ENCODE measurements at regions not wholly inside any gene's neighbourhood (a gene's known extent, or its start where the extent isn't known, plus 50 kb on each side); places are given as distances from the start of the nearest gene placed in this dataset.

GRCh38 chr2:223107825-223108224 is 55.8 kb downstream of the KCNE4 start:
- Mint-ChIP-seq H3K4me1 (ENCODE audit: low read depth) (no peaks in the 10 kb centered on the region), H3K4me3 (no peak overlapping the region), H3K27me3 (ENCODE audit: low read depth) (no peaks in the 10 kb centered on the region), H3K9me3 (ENCODE audit: insufficient read depth) (no peaks in the 10 kb centered on the region), H3K36me3 (ENCODE audit: low read depth) (no peaks in the 10 kb centered on the region), H3K27ac (no peak overlapping the region)
- ChIA-PET CTCF (no interaction called here), POLR2A (no interaction called here)
- ATAC-seq, result no peak
- no peak for DNase-seq

GRCh38 chr2:223108351-223109050 is 56.5 kb downstream of the KCNE4 start:
- CTCF ChIA-PET, result no interaction called here
- H3K27ac Mint-ChIP-seq, result no peak overlapping the region
- ATAC-seq (no peak), DNase-seq (no peak)
- H3K4me1 Mint-ChIP-seq (ENCODE audit: low read depth), result no peaks in the 10 kb centered on the region
- H3K36me3 Mint-ChIP-seq (ENCODE audit: low read depth), result no peaks in the 10 kb centered on the region
- H3K27me3 Mint-ChIP-seq (ENCODE audit: low read depth), result no peaks in the 10 kb centered on the region
- no peak overlapping the region for H3K4me3 Mint-ChIP-seq
- no peaks in the 10 kb centered on the region for H3K9me3 Mint-ChIP-seq (ENCODE audit: insufficient read depth)
- POLR2A ChIA-PET, result no interaction called here

DNA sequence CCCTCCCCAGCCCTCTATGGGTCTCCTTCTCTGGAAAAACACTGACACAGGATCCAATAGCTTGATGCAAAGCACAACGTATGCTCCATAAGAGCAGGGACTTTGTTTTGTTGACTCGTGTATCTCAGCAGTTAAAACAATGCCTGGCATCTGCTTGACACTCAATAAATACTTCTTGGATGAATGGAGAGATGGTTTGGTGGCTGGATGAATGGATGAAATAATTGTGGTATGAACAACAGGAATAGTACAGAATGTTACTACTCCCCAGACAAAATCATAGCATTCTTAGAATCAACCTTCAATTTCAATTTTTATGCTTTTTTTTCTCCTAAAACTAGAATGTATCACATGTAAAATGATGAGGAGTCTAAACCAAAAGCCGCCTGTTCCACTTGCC is 57.4 kb downstream of the KCNE4 start:
- no peak for DNase-seq
- H3K36me3 Mint-ChIP-seq (ENCODE audit: low read depth), result no peaks in the 10 kb centered on the region
- no peaks in the 10 kb centered on the region for H3K9me3 Mint-ChIP-seq (ENCODE audit: insufficient read depth)
- H3K4me1 Mint-ChIP-seq (ENCODE audit: low read depth), result no peaks in the 10 kb centered on the region
- CTCF ChIA-PET, result interaction anchor here (0.7 kb wide), 1 partner anchor 198 kb away, joined by 3 read pairs; no protein-coding TSS in a partner anchor
- no peaks in the 10 kb centered on the region for H3K27me3 Mint-ChIP-seq (ENCODE audit: low read depth)
- POLR2A ChIA-PET, result no interaction called here
- H3K4me3 Mint-ChIP-seq, result no peak overlapping the region
- H3K27ac Mint-ChIP-seq, result no peak overlapping the region
- no peak for ATAC-seq

DNA sequence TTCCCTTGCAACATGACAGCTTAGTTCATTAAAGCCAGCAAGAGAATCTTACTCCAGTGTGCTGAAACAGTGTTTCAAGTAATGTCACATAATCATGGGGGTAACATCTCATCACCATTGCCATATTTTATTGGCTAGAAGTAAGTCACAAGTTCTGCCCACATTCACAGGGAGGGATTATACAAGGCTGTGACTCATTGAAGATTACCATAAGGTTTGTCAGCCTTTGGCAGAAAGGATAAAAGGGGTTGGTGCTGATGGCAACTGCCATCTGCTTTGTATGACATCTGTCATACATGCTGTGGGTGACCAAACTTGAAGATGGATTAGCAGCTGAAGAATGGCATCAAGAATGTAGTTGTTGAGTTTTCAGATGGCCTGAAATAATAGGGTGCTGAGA is 61.2 kb downstream of the KCNE4 start:
- H3K27me3 Mint-ChIP-seq (ENCODE audit: low read depth), result no peaks in the 10 kb centered on the region
- ChIA-PET CTCF (no interaction called here), POLR2A (no interaction called here)
- no peaks in the 10 kb centered on the region for H3K36me3 Mint-ChIP-seq (ENCODE audit: low read depth)
- DNase-seq, result no peak
- H3K4me3 Mint-ChIP-seq, result no peak overlapping the region
- ATAC-seq, result no peak
- no peaks in the 10 kb centered on the region for H3K4me1 Mint-ChIP-seq (ENCODE audit: low read depth)
- H3K27ac Mint-ChIP-seq, result no peak overlapping the region
- H3K9me3 Mint-ChIP-seq (ENCODE audit: insufficient read depth), result no peaks in the 10 kb centered on the region

DNA sequence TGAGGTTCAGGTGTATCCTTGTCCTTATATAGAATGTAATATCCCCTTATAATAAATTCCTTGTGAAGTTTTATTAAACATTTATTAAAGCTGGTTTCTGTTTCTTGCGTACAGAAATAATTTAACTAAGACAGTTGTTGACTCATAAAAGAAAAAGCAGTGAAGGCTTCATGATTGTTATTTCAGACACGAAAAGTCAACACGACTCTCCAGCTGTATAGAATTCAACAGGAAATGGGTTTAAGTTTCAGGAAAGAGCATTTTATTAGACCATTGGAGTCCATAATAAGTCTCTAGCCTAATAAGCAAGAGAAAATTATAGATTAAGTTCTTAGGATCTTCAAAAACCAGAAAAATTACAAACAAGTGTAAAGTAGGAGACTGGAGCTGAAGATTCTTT is 62.2 kb downstream of the KCNE4 start:
- no peak for ATAC-seq

GRCh38 chr2:223114917-223115316 is 62.9 kb downstream of the KCNE4 start:
- ATAC-seq (no peak), DNase-seq (no peak)
- ChIA-PET POLR2A (no interaction called here), CTCF (interaction anchor here (1.7 kb wide), 1 partner anchor 143 kb away, joined by 3 read pairs; no protein-coding TSS in a partner anchor)
- Mint-ChIP-seq H3K36me3 (ENCODE audit: low read depth) (no peaks in the 10 kb centered on the region), H3K9me3 (ENCODE audit: insufficient read depth) (no peaks in the 10 kb centered on the region), H3K27ac (no peak overlapping the region), H3K4me1 (ENCODE audit: low read depth) (no peaks in the 10 kb centered on the region), H3K27me3 (ENCODE audit: low read depth) (no peaks in the 10 kb centered on the region), H3K4me3 (no peak overlapping the region)

More for the DNA sequence above, 62.2 kb downstream of the KCNE4 start:
- Mint-ChIP-seq H3K4me3 (no peak overlapping the region), H3K36me3 (ENCODE audit: low read depth) (no peaks in the 10 kb centered on the region), H3K27me3 (ENCODE audit: low read depth) (no peaks in the 10 kb centered on the region), H3K9me3 (ENCODE audit: insufficient read depth) (no peaks in the 10 kb centered on the region), H3K27ac (no peak overlapping the region), H3K4me1 (ENCODE audit: low read depth) (no peaks in the 10 kb centered on the region)
- no peak for DNase-seq
- ChIA-PET POLR2A (no interaction called here), CTCF (interaction anchor here (1.7 kb wide), 1 partner anchor 143 kb away, joined by 3 read pairs; no protein-coding TSS in a partner anchor)

- H3K27ac Mint-ChIP-seq, result no peak overlapping the region
- H3K36me3 Mint-ChIP-seq (ENCODE audit: low read depth), result no peaks in the 10 kb centered on the region
- H3K4me1 Mint-ChIP-seq (ENCODE audit: low read depth), result no peaks in the 10 kb centered on the region
- H3K27me3 Mint-ChIP-seq (ENCODE audit: low read depth), result no peaks in the 10 kb centered on the region
- no peaks in the 10 kb centered on the region for H3K9me3 Mint-ChIP-seq (ENCODE audit: insufficient read depth)
- ChIA-PET POLR2A (no interaction called here), CTCF (no interaction called here)
- no peak overlapping the region for H3K4me3 Mint-ChIP-seq
- ATAC-seq (no peak), DNase-seq (no peak)
Measured at GRCh38 chr2:223117533-223117932, 65.5 kb downstream of the KCNE4 start.

DNA sequence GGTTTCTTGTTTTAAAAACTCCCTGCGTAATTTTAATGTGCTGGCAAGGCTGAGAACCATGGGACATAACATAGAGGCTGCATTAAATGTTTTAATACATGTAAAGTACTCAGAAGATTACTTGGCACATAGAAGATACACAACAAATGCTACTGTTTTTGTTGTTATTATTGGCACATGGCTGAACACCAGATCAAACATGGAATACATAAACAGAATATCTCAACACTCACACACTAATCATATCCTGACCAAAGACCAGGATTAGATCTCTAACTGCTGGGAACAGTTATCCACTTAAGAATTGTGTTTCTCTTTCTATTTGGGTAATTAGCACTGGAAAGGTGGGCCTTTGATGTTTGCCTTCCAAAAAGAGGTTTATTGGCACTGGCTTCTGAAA is 69.3 kb downstream of the KCNE4 start:
- ATAC-seq, result no peak
- H3K27me3 Mint-ChIP-seq (ENCODE audit: low read depth), result no peaks in the 10 kb centered on the region
- ChIA-PET POLR2A (no interaction called here), CTCF (no interaction called here)
- H3K9me3 Mint-ChIP-seq (ENCODE audit: insufficient read depth), result no peaks in the 10 kb centered on the region
- H3K4me3 Mint-ChIP-seq, result no peak overlapping the region
- DNase-seq, result no peak
- no peaks in the 10 kb centered on the region for H3K36me3 Mint-ChIP-seq (ENCODE audit: low read depth)
- no peak overlapping the region for H3K27ac Mint-ChIP-seq
- no peaks in the 10 kb centered on the region for H3K4me1 Mint-ChIP-seq (ENCODE audit: low read depth)

DNA sequence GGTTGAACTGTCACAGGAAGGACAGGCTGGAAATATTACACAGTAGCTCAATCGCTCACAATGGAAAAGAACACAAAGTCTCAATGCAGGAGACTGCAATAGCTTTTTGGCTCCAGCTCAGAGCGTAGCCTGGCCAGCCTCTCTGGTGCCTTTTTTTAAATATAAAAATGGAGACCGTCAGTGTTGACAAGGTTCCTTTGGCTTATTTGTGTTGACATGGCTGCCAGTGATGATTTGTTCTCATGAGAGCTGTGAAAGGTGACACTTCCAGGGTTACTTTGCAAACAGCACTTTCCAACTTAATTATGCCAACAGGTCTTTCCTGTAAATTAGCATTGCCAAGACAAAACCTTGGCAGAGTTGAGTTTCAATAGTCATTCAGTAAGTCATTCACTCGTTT is 70.8 kb downstream of the KCNE4 start:
- no peaks in the 10 kb centered on the region for H3K4me1 Mint-ChIP-seq (ENCODE audit: low read depth)

DNA sequence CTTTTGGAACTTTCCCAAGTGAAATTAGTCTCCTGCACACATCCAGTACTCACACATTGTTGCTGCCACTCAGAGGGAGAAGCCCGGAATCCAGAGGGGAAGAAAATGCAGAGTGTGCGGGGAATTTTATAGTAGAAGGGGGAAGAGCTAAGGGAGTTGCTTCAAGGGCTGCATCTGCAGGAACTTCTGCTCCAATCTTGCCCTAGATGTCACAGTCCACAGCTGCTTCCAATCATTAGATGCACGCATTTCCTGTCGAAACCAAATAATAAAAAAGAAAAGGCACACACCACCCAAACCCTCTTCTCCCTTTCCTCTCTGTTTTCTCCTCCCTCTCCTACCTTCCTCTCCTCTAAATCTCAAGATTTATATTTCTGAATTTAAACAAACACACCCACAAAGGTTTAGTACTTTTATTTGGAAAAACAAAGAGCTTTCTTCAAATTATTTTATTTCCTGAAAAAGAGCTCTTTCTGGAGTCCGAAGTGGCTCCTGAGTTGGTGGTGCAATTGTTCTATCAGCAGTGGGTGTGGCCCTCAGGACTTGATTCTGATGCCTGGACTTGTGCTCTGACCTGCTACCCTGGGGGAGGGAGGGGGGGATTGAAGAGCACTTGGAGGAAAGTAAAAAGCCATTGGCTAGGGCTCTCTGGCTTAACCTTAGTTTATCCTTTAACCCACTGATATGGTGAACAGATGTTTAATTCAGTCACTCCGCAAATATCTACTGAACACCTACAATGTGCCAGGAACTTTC is 72.0 kb downstream of the KCNE4 start:
- ChIA-PET POLR2A (no interaction called here), CTCF (no interaction called here)
- no peak overlapping the region for H3K27ac Mint-ChIP-seq
- no peak overlapping the region for H3K4me3 Mint-ChIP-seq
- H3K9me3 Mint-ChIP-seq (ENCODE audit: insufficient read depth), result no peaks in the 10 kb centered on the region
- no peaks in the 10 kb centered on the region for H3K4me1 Mint-ChIP-seq (ENCODE audit: low read depth)
- no peaks in the 10 kb centered on the region for H3K27me3 Mint-ChIP-seq (ENCODE audit: low read depth)
- DNase-seq, result no peak
- ATAC-seq, result no peak
- no peaks in the 10 kb centered on the region for H3K36me3 Mint-ChIP-seq (ENCODE audit: low read depth)

More for the DNA sequence above, 70.8 kb downstream of the KCNE4 start:
- no peak overlapping the region for H3K27ac Mint-ChIP-seq
- ChIA-PET CTCF (no interaction called here), POLR2A (no interaction called here)
- no peaks in the 10 kb centered on the region for H3K9me3 Mint-ChIP-seq (ENCODE audit: insufficient read depth)
- DNase-seq, result no peak
- no peaks in the 10 kb centered on the region for H3K27me3 Mint-ChIP-seq (ENCODE audit: low read depth)
- no peaks in the 10 kb centered on the region for H3K36me3 Mint-ChIP-seq (ENCODE audit: low read depth)
- no peak for ATAC-seq
- no peak overlapping the region for H3K4me3 Mint-ChIP-seq

- H3K36me3 Mint-ChIP-seq (ENCODE audit: low read depth), result no peaks in the 10 kb centered on the region
- DNase-seq (no peak), ATAC-seq (no peak)
- CTCF ChIA-PET, result no interaction called here
- H3K27me3 Mint-ChIP-seq (ENCODE audit: low read depth), result no peaks in the 10 kb centered on the region
- POLR2A ChIA-PET, result no interaction called here
- no peak overlapping the region for H3K27ac Mint-ChIP-seq
- no peaks in the 10 kb centered on the region for H3K9me3 Mint-ChIP-seq (ENCODE audit: insufficient read depth)
- no peak overlapping the region for H3K4me3 Mint-ChIP-seq
- no peaks in the 10 kb centered on the region for H3K4me1 Mint-ChIP-seq (ENCODE audit: low read depth)
Measured at GRCh38 chr2:223141606-223142005, 89.6 kb downstream of the KCNE4 start.

- no peak for ATAC-seq
- ChIA-PET CTCF (no interaction called here), POLR2A (no interaction called here)
- H3K27ac Mint-ChIP-seq, result no peak overlapping the region
- no peaks in the 10 kb centered on the region for H3K36me3 Mint-ChIP-seq (ENCODE audit: low read depth)
- no peaks in the 10 kb centered on the region for H3K4me1 Mint-ChIP-seq (ENCODE audit: low read depth)
- H3K9me3 Mint-ChIP-seq (ENCODE audit: insufficient read depth), result no peaks in the 10 kb centered on the region
- no peak for DNase-seq
- no peaks in the 10 kb centered on the region for H3K27me3 Mint-ChIP-seq (ENCODE audit: low read depth)
- H3K4me3 Mint-ChIP-seq, result no peak overlapping the region
Measured at GRCh38 chr2:223142118-223142517, 90.1 kb downstream of the KCNE4 start.

DNA sequence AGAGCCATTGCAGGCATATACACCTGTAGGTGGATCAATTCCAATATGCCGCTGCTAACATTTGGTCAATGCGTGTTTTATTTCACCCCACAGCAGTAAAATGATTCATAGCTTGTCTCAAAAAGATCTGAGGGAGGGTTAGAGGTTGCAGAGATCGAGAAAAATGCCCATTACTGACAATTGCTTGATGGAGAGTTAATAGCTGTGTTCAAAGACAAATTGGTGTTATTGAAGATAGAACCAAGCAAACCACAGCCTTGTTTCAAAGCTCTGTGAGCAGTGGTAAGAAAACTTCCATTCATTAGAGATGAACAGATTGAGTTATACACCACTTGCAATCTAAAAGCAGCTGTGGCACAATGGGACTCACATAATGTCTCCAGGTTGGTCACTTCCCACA is 95.4 kb downstream of the KCNE4 start:
- Mint-ChIP-seq H3K36me3 (ENCODE audit: low read depth) (no peaks in the 10 kb centered on the region), H3K4me1 (ENCODE audit: low read depth) (no peaks in the 10 kb centered on the region), H3K4me3 (no peak overlapping the region), H3K9me3 (ENCODE audit: insufficient read depth) (no peaks in the 10 kb centered on the region), H3K27me3 (ENCODE audit: low read depth) (no peaks in the 10 kb centered on the region), H3K27ac (no peak overlapping the region)
- POLR2A ChIA-PET, result no interaction called here
- CTCF ChIA-PET, result no interaction called here
- DNase-seq, result no peak
- ATAC-seq, result no peak
